Left ventricle myocardium inferior (tissue), 1 donor: ENCODE measurements at regions not wholly inside any gene's neighbourhood (a gene's known extent, or its start where the extent isn't known, plus 50 kb on each side); places are given as distances from the start of the nearest gene placed in this dataset.

ENCODE experiments used
- DNase-seq: peaks from one replicate; pipeline ENCODE4 v3.0.0-alpha.2; 2020
- H3K27ac ChIP-seq: fragments of 200-600 bp; replicated peaks from 2 replicates; pipeline ENCODE4 v1.8.0; 2021
- H3K27me3 ChIP-seq: fragments of 200-600 bp; 2 replicates; pipeline ENCODE4 v1.8.0; 2021; ENCODE audit warnings: low read depth
- H3K36me3 ChIP-seq: fragments of 200-600 bp; 2 replicates; pipeline ENCODE4 v1.8.0; 2021
- H3K4me1 ChIP-seq: fragments of 200-600 bp; 2 replicates; pipeline ENCODE4 v1.8.0; 2021
- H3K4me3 ChIP-seq: fragments of 200-600 bp; 2 replicates; pipeline ENCODE4 v1.8.0; 2021; ENCODE audit warnings: mild to moderate bottlenecking, moderate library complexity
- H3K9me3 ChIP-seq: fragments of 200-600 bp; replicated peaks from 2 replicates; pipeline ENCODE4 v1.8.0; 2021
- CTCF ChIP-seq: fragments of 200-600 bp; IDR thresholded peaks from 2 replicates; pipeline ENCODE4 v1.8.0; 2021; ENCODE audit warnings: antibody characterized with exemption, mild to moderate bottlenecking, borderline replicate concordance
- intact Hi-C: fragments of 100-400 bp; cut with micrococcal nuclease; formaldehyde crosslinking; loops from one replicate; pipeline ENCODE4 v1.11.0; 2022
- donor health status: DM: no; HTN: yes; CAD: no; lungs with severe emphysema.

DNA sequence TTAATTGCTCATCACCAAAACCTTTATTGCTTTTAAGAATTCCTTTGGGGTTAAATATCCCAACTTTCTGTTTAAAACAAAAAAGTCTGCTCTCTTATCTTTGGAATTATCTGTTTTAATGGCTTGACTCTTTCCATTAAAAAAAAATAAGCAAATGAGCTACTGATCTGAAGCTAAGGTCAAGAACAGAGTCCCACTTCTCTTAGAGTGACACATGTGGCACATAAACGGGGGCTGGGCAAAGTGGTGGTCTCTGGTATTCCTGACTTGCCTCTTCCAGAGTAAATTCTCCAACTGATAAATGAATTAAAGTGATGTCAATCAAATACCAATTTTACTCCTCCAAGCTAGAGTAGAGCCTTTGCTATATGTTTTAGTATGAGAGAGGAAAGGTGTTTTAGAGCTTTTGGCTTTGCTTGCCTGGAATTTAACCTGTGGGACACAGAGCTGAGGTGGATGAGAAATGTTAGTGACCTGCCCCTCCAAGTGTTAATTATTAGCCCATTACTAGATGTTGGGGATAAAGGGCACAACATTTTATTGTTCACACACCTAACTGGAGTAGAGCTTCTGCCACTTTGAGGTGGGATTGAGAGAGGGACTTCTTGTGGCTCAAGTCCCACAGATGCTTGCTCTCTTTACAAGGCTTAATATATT, 864.0 kb downstream of the LRRIQ3 start:
- Histone ChIP-seq H3K9me3 (peaks cover 44% of the 10 kb centered on the region), H3K4me1 (no peaks in the 10 kb centered on the region), H3K27me3 (no peaks in the 10 kb centered on the region), H3K4me3 (no peak overlapping the region), H3K36me3 (no peaks in the 10 kb centered on the region), H3K27ac (no peak overlapping the region)
- intact Hi-C loops: no loop called here
- DNase-seq: no peak
- no peak for TF ChIP-seq CTCF

DNA sequence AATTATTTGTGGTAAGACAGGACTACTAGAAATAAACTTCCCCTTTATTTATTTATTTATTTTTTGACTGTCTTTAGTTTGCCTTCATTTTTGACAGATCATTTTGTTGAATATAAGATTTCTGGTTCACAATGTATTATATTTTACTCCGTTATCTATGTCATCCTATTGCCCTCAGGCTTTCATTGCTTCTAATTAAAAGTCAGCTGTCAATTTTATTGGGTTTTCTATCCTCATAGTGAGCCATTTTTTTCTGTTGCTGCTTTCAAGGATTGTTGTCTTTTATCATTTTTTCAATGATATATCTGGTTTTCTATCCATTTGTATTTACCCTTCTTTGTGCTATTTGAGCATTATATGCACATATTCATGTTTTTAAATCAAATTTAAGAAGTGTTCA, 866.2 kb downstream of the LRRIQ3 start:
- H3K36me3 ChIP-seq: no peaks in the 10 kb centered on the region

GRCh38 chr1:73327998-73328397, 870.0 kb downstream of the LRRIQ3 start:
- intact Hi-C loops: no loop called here
- no peak overlapping the region for H3K4me3 ChIP-seq
- H3K36me3 ChIP-seq: no peaks in the 10 kb centered on the region
- no peak for DNase-seq
- TF ChIP-seq CTCF: no peak
- no peaks in the 10 kb centered on the region for H3K27me3 ChIP-seq
- no peaks in the 10 kb centered on the region for H3K4me1 ChIP-seq
- no peak overlapping the region for H3K27ac ChIP-seq
- H3K9me3 ChIP-seq: peaks cover 79% of the 10 kb centered on the region

More for the DNA sequence above, 866.2 kb downstream of the LRRIQ3 start:
- intact Hi-C loops: no loop called here
- TF ChIP-seq CTCF: no peak
- H3K4me1 ChIP-seq: no peaks in the 10 kb centered on the region
- no peak overlapping the region for H3K4me3 ChIP-seq
- no peaks in the 10 kb centered on the region for H3K27me3 ChIP-seq
- DNase-seq: no peak
- H3K9me3 ChIP-seq: peaks cover 60% of the 10 kb centered on the region
- no peak overlapping the region for H3K27ac ChIP-seq

DNA sequence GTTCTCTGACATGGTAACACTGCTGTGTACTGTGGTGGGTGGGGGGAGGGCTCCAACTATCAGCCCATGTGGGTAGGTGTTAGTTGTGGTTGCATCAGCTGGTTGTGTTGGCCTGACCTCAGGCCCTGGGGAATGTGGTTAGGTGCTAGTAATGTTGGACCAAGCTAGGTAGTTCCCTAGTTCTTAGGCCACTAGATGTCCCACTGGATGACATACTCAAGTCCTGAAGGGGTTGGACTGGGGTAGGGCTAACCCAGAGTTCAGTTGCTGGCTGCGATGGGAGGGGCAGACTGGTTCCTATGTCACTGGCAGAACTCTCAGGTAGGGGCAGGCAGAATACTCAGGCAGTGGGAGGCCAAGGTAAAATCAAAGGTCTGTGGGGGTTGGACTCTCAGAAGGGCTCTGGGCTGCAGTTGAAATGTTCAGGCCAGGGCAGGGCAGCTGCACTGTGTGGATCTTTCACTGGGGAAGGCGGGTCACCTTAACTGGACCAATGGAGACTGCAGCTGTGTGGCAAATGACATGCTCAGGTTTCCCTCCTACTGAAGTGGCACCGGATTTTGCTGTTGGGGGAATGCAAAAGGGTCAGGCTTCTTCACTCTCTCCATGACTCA, 870.7 kb downstream of the LRRIQ3 start:
- H3K27ac ChIP-seq: no peak overlapping the region
- no peak overlapping the region for H3K4me3 ChIP-seq
- peaks cover 75% of the 10 kb centered on the region for H3K9me3 ChIP-seq
- H3K36me3 ChIP-seq: no peaks in the 10 kb centered on the region
- intact Hi-C loops: no loop called here
- H3K4me1 ChIP-seq: no peaks in the 10 kb centered on the region
- no peak for DNase-seq
- H3K27me3 ChIP-seq: no peaks in the 10 kb centered on the region
- TF ChIP-seq CTCF: no peak

- H3K4me3 ChIP-seq: no peak overlapping the region
- H3K4me1 ChIP-seq: no peaks in the 10 kb centered on the region
- no peak overlapping the region for H3K27ac ChIP-seq
- peaks cover 70% of the 10 kb centered on the region for H3K9me3 ChIP-seq
- intact Hi-C loops: no loop called here
- H3K27me3 ChIP-seq: no peaks in the 10 kb centered on the region
- DNase-seq: no peak
- no peaks in the 10 kb centered on the region for H3K36me3 ChIP-seq
- no peak for TF ChIP-seq CTCF
Observed at GRCh38 chr1:73326663-73327062, 871.3 kb downstream of the LRRIQ3 start.
